IMR-90 (cell line): ENCODE measurements at regions not wholly inside any gene's neighbourhood (a gene's known extent, or its start where the extent isn't known, plus 50 kb on each side); places are given as distances from the start of the nearest gene placed in this dataset.

ENCODE experiments used
- ATAC-seq: fragments of 200-7000 bp; cut with Tn5 transposase; 2 replicates; pipeline ENCODE4 v1.9.1; 2020; ENCODE audit warnings: low read depth, mild to moderate bottlenecking, moderate library complexity
- BruUV-seq: library from RNA; stranded (reverse); fragments of 400-500 nt; replicated peaks from 2 replicates; lab custom pipeline; 2021; lab: Mats Ljungman, UMichigan
- CTCF ChIA-PET: fragments of 300-600 bp; formaldehyde crosslinking; extraction: SDS; loops from one replicate; lab custom pipeline; 2021; ENCODE audit warnings: antibody characterized with exemption; lab: Yijun Ruan, JAX
- POLR2A ChIA-PET: fragments of 300-600 bp; sonication (Branson Sonifier 250); formaldehyde crosslinking; loops from one replicate; lab custom pipeline; 2022; ENCODE audit warnings: antibody characterized with exemption; ENCODE audit not compliant: unreplicated experiment; lab: Charles Lee
- DNase-seq: peaks from one replicate; pipeline ENCODE4 v3.0.0; 2013
- H2AFZ ChIP-seq: replicated peaks from 2 replicates; pipeline ENCODE3; 2013; ENCODE audit warnings: low read length, mild to moderate bottlenecking; ENCODE audit not compliant: poor library complexity
- H2AK5ac ChIP-seq: 2 replicates; pipeline ENCODE4 v1.6.1; 2013; ENCODE audit warnings: low read depth, low read length, inconsistent platforms
- H2AK9ac ChIP-seq: replicated peaks from 2 replicates; pipeline ENCODE3; 2013; ENCODE audit warnings: mild to moderate bottlenecking, low read depth, low read length, moderate library complexity; ENCODE audit not compliant: poor library complexity
- H2BK120ac ChIP-seq: 2 replicates; pipeline ENCODE4 v1.6.1; 2013; ENCODE audit warnings: low read depth, low read length, inconsistent platforms
- H2BK15ac ChIP-seq: 3 replicates; pipeline ENCODE4 v1.6.1; 2013; ENCODE audit warnings: low read depth, low read length, inconsistent platforms
- H2BK20ac ChIP-seq: 2 replicates; pipeline ENCODE4 v1.6.1; 2013; ENCODE audit warnings: low read depth, mild to moderate bottlenecking, inconsistent platforms, low read length, moderate library complexity
- H2BK5ac ChIP-seq: 2 replicates; pipeline ENCODE4 v1.6.1; 2013; ENCODE audit warnings: mild to moderate bottlenecking, low read depth, low read length, inconsistent platforms; ENCODE audit not compliant: poor library complexity, severe bottlenecking
- H3K14ac ChIP-seq: replicated peaks from 2 replicates; pipeline ENCODE4 v1.6.1; 2013; ENCODE audit warnings: low read depth, low read length, inconsistent platforms
- H3K18ac ChIP-seq: 2 replicates; pipeline ENCODE4 v1.6.1; 2013; ENCODE audit warnings: low read depth, low read length, control low read depth
- H3K23ac ChIP-seq: 2 replicates; pipeline ENCODE4 v1.6.1; 2013; ENCODE audit warnings: low read depth, low read length, inconsistent platforms
- H3K27ac ChIP-seq: 2 replicates; pipeline ENCODE4 v1.5.1; 2013; ENCODE audit warnings: mild to moderate bottlenecking, control low read depth, low read length; ENCODE audit not compliant: insufficient read depth
- H3K27me3 ChIP-seq: 2 replicates; pipeline ENCODE4 v1.6.1; 2013; ENCODE audit warnings: low read length; ENCODE audit not compliant: control insufficient read depth, insufficient read depth
- H3K36me3 ChIP-seq: 2 replicates; pipeline ENCODE4 v1.6.1; 2013; ENCODE audit warnings: low read length, mixed read lengths; ENCODE audit not compliant: control insufficient read depth, insufficient read depth
- H3K4ac ChIP-seq: 2 replicates; pipeline ENCODE4 v1.6.1; 2013; ENCODE audit warnings: low read depth, low read length, inconsistent platforms
- H3K4me1 ChIP-seq: 2 replicates; pipeline ENCODE4 v1.6.1; 2013; ENCODE audit warnings: low read length, mixed read lengths; ENCODE audit not compliant: control insufficient read depth, insufficient read depth
- H3K4me2 ChIP-seq: 2 replicates; pipeline ENCODE4 v1.6.1; 2013; ENCODE audit warnings: low read depth, mild to moderate bottlenecking, control low read depth, low read length, moderate library complexity
- H3K4me3 ChIP-seq: 2 replicates; pipeline ENCODE4 v1.5.1; 2013; ENCODE audit warnings: low read depth, mild to moderate bottlenecking, control low read depth, low read length, moderate library complexity; ENCODE audit not compliant: insufficient read depth
- H3K56ac ChIP-seq: 2 replicates; pipeline ENCODE4 v1.6.1; 2013; ENCODE audit warnings: low read length, inconsistent platforms; ENCODE audit not compliant: insufficient read depth; ENCODE audit errors: extremely low read depth
- H3K79me1 ChIP-seq, 2 experiments: 2 replicates each; pipeline ENCODE4 v1.6.1; 2013; ENCODE audit warnings: low read length in 2 of 2, inconsistent platforms in 1 of 2, low read depth in 1 of 2
- H3K9ac ChIP-seq: 2 replicates; pipeline ENCODE4 v1.6.1; 2013; ENCODE audit warnings: low read depth, low read length, control low read depth
- H3K9me1 ChIP-seq: 2 replicates; pipeline ENCODE4 v1.6.1; 2013; ENCODE audit warnings: low read length, inconsistent platforms; ENCODE audit not compliant: insufficient read depth
- H3K9me3 ChIP-seq: 2 replicates; pipeline ENCODE4 v1.6.1; 2013; ENCODE audit warnings: low read length; ENCODE audit not compliant: control insufficient read depth, insufficient read depth
- H4K20me1 ChIP-seq: 2 replicates; pipeline ENCODE4 v1.6.1; 2013; ENCODE audit warnings: low read length, inconsistent platforms; ENCODE audit not compliant: insufficient read depth
- H4K5ac ChIP-seq: 2 replicates; pipeline ENCODE4 v1.6.1; 2013; ENCODE audit warnings: mild to moderate bottlenecking, low read depth, low read length, control low read depth
- H4K8ac ChIP-seq, 2 experiments: 2 replicates each; pipeline ENCODE4 v1.6.1; 2013; ENCODE audit warnings: low read depth in 2 of 2, low read length in 2 of 2, control low read depth in 1 of 2, inconsistent platforms in 1 of 2
- H4K91ac ChIP-seq: 2 replicates; pipeline ENCODE4 v1.6.1; 2013; ENCODE audit warnings: low read depth, low read length, inconsistent platforms; ENCODE audit not compliant: insufficient read depth
- BHLHE40 ChIP-seq: fragments of 150-350 bp; IDR thresholded peaks from 2 replicates; pipeline ENCODE4 v1.6.1; 2016; ENCODE audit warnings: mild to moderate bottlenecking, low read depth, low read length
- CEBPB ChIP-seq: IDR thresholded peaks from 2 replicates; pipeline ENCODE4 v1.6.1; 2012; ENCODE audit warnings: low read depth, low read length, improper control_type of control experiment
- CHD1 ChIP-seq: IDR thresholded peaks from 2 replicates; pipeline ENCODE4 v1.6.1; 2012; ENCODE audit warnings: low read depth, low read length, improper control_type of control experiment
- MAZ ChIP-seq: IDR thresholded peaks from 2 replicates; pipeline ENCODE4 v1.6.1; 2012; ENCODE audit warnings: low read depth, mild to moderate bottlenecking, low read length, improper control_type of control experiment, moderate library complexity, borderline replicate concordance
- MXI1 ChIP-seq: IDR thresholded peaks from 2 replicates; pipeline ENCODE4 v1.6.1; 2012; ENCODE audit warnings: low read depth, mild to moderate bottlenecking, low read length, moderate library complexity, borderline replicate concordance
- POLR2A ChIP-seq: IDR thresholded peaks from 2 replicates; pipeline ENCODE4 v1.6.1; 2012; ENCODE audit warnings: mild to moderate bottlenecking, low read depth, low read length
- SMC3 ChIP-seq: fragments of 150-350 bp; IDR thresholded peaks from 2 replicates; pipeline ENCODE4 v1.6.1; 2016; ENCODE audit warnings: low read depth, mild to moderate bottlenecking, antibody characterized with exemption, low read length, moderate library complexity
- USF2 ChIP-seq: fragments of 150-350 bp; IDR thresholded peaks from 2 replicates; pipeline ENCODE4 v1.6.1; 2017; ENCODE audit warnings: mild to moderate bottlenecking, antibody characterized with exemption, low read length, low read depth
- WGBS, 2 experiments: methylation state at CpG; one replicate each; pipeline versions ENCODE4 v1.1.5 to v1.1.7; 2013; ENCODE audit warnings: missing lambda C conversion rate in 2 of 2; ENCODE audit not compliant: insufficient read length in 1 of 2; ENCODE audit errors: extremely low coverage in 2 of 2; 5-methylcytosine and 5-hydroxymethylcytosine counted together
- dilution Hi-C: fragments of 300-500 bp; cut with HindIII; formaldehyde crosslinking; loops from one replicate; pipeline ENCODE4 v1.14.3; 2018; ENCODE audit warnings: low sequenced_read_pairs; ENCODE audit not compliant: unreplicated experiment
- in situ Hi-C: fragments of 300-500 bp; cut with MboI; formaldehyde crosslinking; loops from 3 replicates; pipeline ENCODE4 v1.14.3; 2019; ENCODE audit warnings: low sequenced_read_pairs, inconsistent platforms, mixed read lengths
- intact Hi-C: fragments of 100-400 bp; cut with micrococcal nuclease; formaldehyde crosslinking; loops from 2 replicates; pipeline ENCODE4 v1.10.0; 2022

GRCh38 chrX:131894995-131895394 lies 128.1 kb upstream of the STK26 start:
- ChIA-PET POLR2A (no interaction called here), CTCF (no interaction called here)
- H3K23ac ChIP-seq, result no peak overlapping the region
- BruUV-seq, result no TSS peak
- H4K5ac ChIP-seq, result no peak overlapping the region
- DNase-seq, result peak; percentile 6
- no peaks in the 10 kb centered on the region for H3K9me3 ChIP-seq
- no peak overlapping the region for H2AK5ac ChIP-seq
- TF ChIP-seq CHD1, result no peak
- no peak for TF ChIP-seq MAZ
- TF ChIP-seq BHLHE40, result no peak
- TF ChIP-seq MXI1, result no peak
- TF ChIP-seq CEBPB, result no peak
- TF ChIP-seq POLR2A, result no peak
- TF ChIP-seq USF2, result no peak
- no peak for TF ChIP-seq SMC3
- H2BK15ac ChIP-seq, result no peak overlapping the region
- no peaks in the 10 kb centered on the region for H3K9me1 ChIP-seq
- no peaks in the 10 kb centered on the region for H4K20me1 ChIP-seq
- H2AFZ ChIP-seq, result no peak overlapping the region
- H3K4me3 ChIP-seq, result no peak overlapping the region
- no peak overlapping the region for H4K8ac ChIP-seq
- intact Hi-C loops (no loop called here), dilution Hi-C loops (no loop called here), in situ Hi-C loops (no loop called here)
- H3K14ac ChIP-seq, result no peak overlapping the region
- no peak overlapping the region for H2AK9ac ChIP-seq
- no peak overlapping the region for H3K56ac ChIP-seq
- no peak overlapping the region for H3K4me2 ChIP-seq
- no peak overlapping the region for H2BK5ac ChIP-seq
- H3K4me1 ChIP-seq, result no peaks in the 10 kb centered on the region
- H2BK20ac ChIP-seq, result no peak overlapping the region
- no peak overlapping the region for H3K9ac ChIP-seq
- H2BK120ac ChIP-seq, result no peak overlapping the region
- H3K18ac ChIP-seq, result no peak overlapping the region
- H3K4ac ChIP-seq, result no peak overlapping the region
- ATAC-seq, result no peak
- no peaks in the 10 kb centered on the region for H3K36me3 ChIP-seq
- H3K27me3 ChIP-seq, result peaks cover 6% of the 10 kb centered on the region
- no peak overlapping the region for H4K91ac ChIP-seq
- no peak overlapping the region for H3K27ac ChIP-seq
- no peaks in the 10 kb centered on the region for H3K79me1 ChIP-seq
- WGBS, 2 experiments, result no CpG with 5 or more reads among the region's 1 CpG
